H7 (cell line): ENCODE measurements at regions not wholly inside any gene's neighbourhood (a gene's known extent, or its start where the extent isn't known, plus 50 kb on each side); places are given as distances from the start of the nearest gene placed in this dataset.

Source experiments
- DNase-seq: peaks from one replicate; pipeline ENCODE4 v3.0.0; 2012
- H3K27me3 ChIP-seq: 2 replicates; pipeline ENCODE4 v1.6.0; 2011; ENCODE audit warnings: mild to moderate bottlenecking, low read length; ENCODE audit not compliant: control insufficient read depth, insufficient read depth
- H3K36me3 ChIP-seq: replicated peaks from 2 replicates; pipeline ENCODE4 v1.5.1; 2011; ENCODE audit warnings: low read length; ENCODE audit not compliant: control insufficient read depth, insufficient read depth
- H3K4me3 ChIP-seq: 2 replicates; pipeline ENCODE4 v1.5.1; 2011; ENCODE audit warnings: low read depth, mild to moderate bottlenecking, control low read depth, low read length, moderate library complexity; ENCODE audit not compliant: insufficient read depth

GRCh38 chr4:187613089-187613839, 382.3 kb upstream of the ZFP42 start:
- no peaks in the 10 kb centered on the region for H3K27me3 ChIP-seq
- no peak for DNase-seq
- no peak overlapping the region for H3K4me3 ChIP-seq
- no peaks in the 10 kb centered on the region for H3K36me3 ChIP-seq

- DNase-seq = no peak
- no peaks in the 10 kb centered on the region for H3K27me3 ChIP-seq
- H3K4me3 ChIP-seq = no peak overlapping the region
- H3K36me3 ChIP-seq = no peaks in the 10 kb centered on the region
Observed at GRCh38 chr4:187615972-187616371, 379.6 kb upstream of the ZFP42 start.

GRCh38 chr4:187617113-187617512, 378.5 kb upstream of the ZFP42 start:
- no peak for DNase-seq
- H3K4me3 ChIP-seq = no peak overlapping the region
- no peaks in the 10 kb centered on the region for H3K36me3 ChIP-seq
- H3K27me3 ChIP-seq = no peaks in the 10 kb centered on the region

- Histone ChIP-seq H3K36me3 (no peaks in the 10 kb centered on the region), H3K27me3 (no peaks in the 10 kb centered on the region), H3K4me3 (no peak overlapping the region)
- DNase-seq = no peak
Observed at GRCh38 chr4:187618701-187619281, 376.8 kb upstream of the ZFP42 start.

GRCh38 chr4:187619319-187619718, 376.3 kb upstream of the ZFP42 start:
- no peak for DNase-seq
- Histone ChIP-seq H3K4me3 (no peak overlapping the region), H3K27me3 (no peaks in the 10 kb centered on the region), H3K36me3 (no peaks in the 10 kb centered on the region)

GRCh38 chr4:187632260-187632995, 363.1 kb upstream of the ZFP42 start:
- DNase-seq = no peak
- Histone ChIP-seq H3K36me3 (no peaks in the 10 kb centered on the region), H3K4me3 (no peak overlapping the region), H3K27me3 (no peaks in the 10 kb centered on the region)

- DNase-seq = no peak
- no peaks in the 10 kb centered on the region for H3K36me3 ChIP-seq
- H3K4me3 ChIP-seq = no peak overlapping the region
- no peaks in the 10 kb centered on the region for H3K27me3 ChIP-seq
Observed at GRCh38 chr4:187633245-187633644, 362.3 kb upstream of the ZFP42 start.

- H3K4me3 ChIP-seq = no peak overlapping the region
- H3K36me3 ChIP-seq = no peaks in the 10 kb centered on the region
- no peak for DNase-seq
- no peaks in the 10 kb centered on the region for H3K27me3 ChIP-seq
Observed at GRCh38 chr4:187656959-187657358, 338.6 kb upstream of the ZFP42 start.

GRCh38 chr4:187663076-187663475, 332.5 kb upstream of the ZFP42 start:
- no peak for DNase-seq
- Histone ChIP-seq H3K4me3 (no peak overlapping the region), H3K36me3 (no peaks in the 10 kb centered on the region), H3K27me3 (no peaks in the 10 kb centered on the region)

GRCh38 chr4:187664011-187664410, 331.6 kb upstream of the ZFP42 start:
- H3K27me3 ChIP-seq = no peaks in the 10 kb centered on the region
- no peak overlapping the region for H3K4me3 ChIP-seq
- H3K36me3 ChIP-seq = no peaks in the 10 kb centered on the region
- no peak for DNase-seq

GRCh38 chr4:187665086-187665485, 330.5 kb upstream of the ZFP42 start:
- Histone ChIP-seq H3K36me3 (no peaks in the 10 kb centered on the region), H3K4me3 (no peak overlapping the region), H3K27me3 (no peaks in the 10 kb centered on the region)
- no peak for DNase-seq

GRCh38 chr4:187666034-187666433, 329.5 kb upstream of the ZFP42 start:
- DNase-seq = no peak
- Histone ChIP-seq H3K4me3 (no peak overlapping the region), H3K36me3 (no peaks in the 10 kb centered on the region), H3K27me3 (no peaks in the 10 kb centered on the region)

GRCh38 chr4:187666697-187667494, 328.7 kb upstream of the ZFP42 start:
- Histone ChIP-seq H3K36me3 (no peaks in the 10 kb centered on the region), H3K27me3 (no peaks in the 10 kb centered on the region), H3K4me3 (no peak overlapping the region)
- no peak for DNase-seq

GRCh38 chr4:187668526-187669082, 327.0 kb upstream of the ZFP42 start:
- Histone ChIP-seq H3K27me3 (no peaks in the 10 kb centered on the region), H3K36me3 (no peaks in the 10 kb centered on the region), H3K4me3 (no peak overlapping the region)
- no peak for DNase-seq
